Neural cell (in vitro differentiated cells): ENCODE measurements at regions not wholly inside any gene's neighbourhood (a gene's known extent, or its start where the extent isn't known, plus 50 kb on each side); places are given as distances from the start of the nearest gene placed in this dataset.

Experiments
- H2AFZ ChIP-seq: fragments of 200-600, 300-800 bp; sonication (generic), shearing (Covaris generic); 2 replicates; pipeline ENCODE4 v1.6.0; 2014; ENCODE audit warnings: low read depth, mild to moderate bottlenecking, antibody characterized with exemption, low read length, moderate library complexity
- H3F3A ChIP-seq: fragments of 200-600 bp; shearing (Covaris generic); 2 replicates; pipeline ENCODE4 v1.6.1; 2016; ENCODE audit warnings: mild to moderate bottlenecking, moderate library complexity, mixed read lengths, antibody characterized with exemption, low read length; ENCODE audit not compliant: insufficient read depth, poor library complexity, severe bottlenecking
- H3K27ac ChIP-seq: fragments of 200-600, 300-800 bp; sonication (generic), shearing (Covaris generic); 2 replicates; pipeline ENCODE4 v1.5.1; 2014; ENCODE audit warnings: mild to moderate bottlenecking, low read length, moderate library complexity
- H3K27me3 ChIP-seq: fragments of 300-800, 200-600 bp; sonication (generic), shearing (Covaris generic); 2 replicates; pipeline ENCODE4 v1.6.0; 2014; ENCODE audit warnings: mild to moderate bottlenecking, low read depth, low read length, moderate library complexity; ENCODE audit not compliant: insufficient read depth
- H3K36me3 ChIP-seq: fragments of 300-800, 200-600 bp; sonication (generic), shearing (Covaris generic); 2 replicates; pipeline ENCODE4 v1.5.1; 2014; ENCODE audit warnings: mild to moderate bottlenecking, antibody characterized with exemption, low read length, moderate library complexity; ENCODE audit not compliant: insufficient read depth
- H3K4me2 ChIP-seq: fragments of 300-800, 200-600 bp; sonication (generic), shearing (Covaris generic); 2 replicates; pipeline ENCODE4 v1.6.0; 2014; ENCODE audit warnings: mild to moderate bottlenecking, low read length
- H3K4me3 ChIP-seq: fragments of 300-800, 200-600 bp; sonication (generic), shearing (Covaris generic); 2 replicates; pipeline ENCODE4 v1.5.1; 2014; ENCODE audit warnings: mild to moderate bottlenecking, low read length, moderate library complexity
- H3K79me2 ChIP-seq: fragments of 200-600 bp; shearing (Covaris generic); replicated peaks from 2 replicates; pipeline ENCODE4 v1.6.0; 2014; ENCODE audit warnings: mild to moderate bottlenecking, low read length, moderate library complexity; ENCODE audit not compliant: insufficient read depth
- H3K9ac ChIP-seq: fragments of 300-800, 200-600 bp; sonication (generic), shearing (Covaris generic); 2 replicates; pipeline ENCODE4 v1.6.1; 2016; ENCODE audit warnings: mild to moderate bottlenecking, low read length, mixed read lengths
- H3K9me2 ChIP-seq: fragments of 200-600 bp; shearing (Covaris generic); 2 replicates; pipeline ENCODE4 v1.6.1; 2016; ENCODE audit warnings: mild to moderate bottlenecking, low read length, mixed read lengths; ENCODE audit not compliant: insufficient read depth
- H3K9me3 ChIP-seq: fragments of 200-600, 300-800 bp; sonication (generic), shearing (Covaris generic); 2 replicates; pipeline ENCODE4 v1.6.1; 2016; ENCODE audit warnings: mild to moderate bottlenecking, mixed run types, low read length, moderate library complexity, mixed read lengths
- H4K20me1 ChIP-seq: fragments of 200-600 bp; shearing (Covaris generic); 2 replicates; pipeline ENCODE4 v1.6.1; 2016; ENCODE audit warnings: mild to moderate bottlenecking, mixed run types; ENCODE audit not compliant: insufficient read depth
- EP300 ChIP-seq: fragments of 450-650 bp; conservative IDR thresholded peaks from 2 replicates; pipeline ENCODE4 v1.6.1; 2014; ENCODE audit warnings: antibody characterized with exemption, mild to moderate bottlenecking, moderate library complexity; ENCODE audit not compliant: poor library complexity, severe bottlenecking
- EZH2 ChIP-seq: fragments of 200-600, 300-800 bp; shearing (Covaris generic), sonication (generic); IDR thresholded peaks from 2 replicates; pipeline ENCODE4 v1.6.1; 2014; ENCODE audit warnings: antibody characterized with exemption, low read length, borderline replicate concordance, mild to moderate bottlenecking; ENCODE audit not compliant: insufficient read depth, poor library complexity, severe bottlenecking
- MXI1 ChIP-seq: fragments of 450-650 bp; conservative IDR thresholded peaks from 2 replicates; pipeline ENCODE4 v1.6.1; 2014; ENCODE audit warnings: antibody characterized with exemption, mild to moderate bottlenecking; ENCODE audit not compliant: poor library complexity, severe bottlenecking
- POLR2AphosphoS5 ChIP-seq: IDR thresholded peaks from 2 replicates; pipeline ENCODE4 v1.6.1; 2012
- RAD21 ChIP-seq: fragments of 450-650 bp; conservative IDR thresholded peaks from 2 replicates; pipeline ENCODE4 v1.6.1; 2014; ENCODE audit warnings: antibody characterized with exemption, mild to moderate bottlenecking, moderate library complexity
- REST ChIP-seq: IDR thresholded peaks from 2 replicates; pipeline ENCODE4 v1.6.1; 2012; ENCODE audit warnings: borderline replicate concordance
- SMC3 ChIP-seq: fragments of 450-650 bp; conservative IDR thresholded peaks from 2 replicates; pipeline ENCODE4 v1.6.1; 2014; ENCODE audit warnings: antibody characterized with exemption, mild to moderate bottlenecking, moderate library complexity; ENCODE audit not compliant: poor library complexity
- TAF1 ChIP-seq: IDR thresholded peaks from 2 replicates; pipeline ENCODE4 v1.6.1; 2012; ENCODE audit warnings: low read depth
- TF ChIP-seq, protein P1 (sequence below): fragments of 450-650 bp; IDR thresholded peaks from 2 replicates; pipeline ENCODE4 v1.5.1; 2014; ENCODE audit warnings: antibody characterized with exemption, mild to moderate bottlenecking, moderate library complexity; ENCODE audit not compliant: poor library complexity, severe bottlenecking

GRCh38 chr21:35838350-35838749 lies 222.0 kb downstream of the SETD4 start:
- Histone ChIP-seq H3K27ac (no peak overlapping the region), H3K79me2 (no peaks in the 10 kb centered on the region), H3K9me3 (no peaks in the 10 kb centered on the region), H3K4me3 (no peak overlapping the region), H3F3A (no peaks in the 10 kb centered on the region), H3K27me3 (no peaks in the 10 kb centered on the region), H3K4me2 (no peak overlapping the region), H4K20me1 (no peaks in the 10 kb centered on the region), H3K9ac (no peak overlapping the region), H2AFZ (no peak overlapping the region), H3K36me3 (no peaks in the 10 kb centered on the region), H3K9me2 (no peaks in the 10 kb centered on the region)
- no peak for TF ChIP-seq EP300
- TF ChIP-seq RAD21 = no peak
- no peak for TF ChIP-seq MXI1
- TF ChIP-seq, protein P1, sequence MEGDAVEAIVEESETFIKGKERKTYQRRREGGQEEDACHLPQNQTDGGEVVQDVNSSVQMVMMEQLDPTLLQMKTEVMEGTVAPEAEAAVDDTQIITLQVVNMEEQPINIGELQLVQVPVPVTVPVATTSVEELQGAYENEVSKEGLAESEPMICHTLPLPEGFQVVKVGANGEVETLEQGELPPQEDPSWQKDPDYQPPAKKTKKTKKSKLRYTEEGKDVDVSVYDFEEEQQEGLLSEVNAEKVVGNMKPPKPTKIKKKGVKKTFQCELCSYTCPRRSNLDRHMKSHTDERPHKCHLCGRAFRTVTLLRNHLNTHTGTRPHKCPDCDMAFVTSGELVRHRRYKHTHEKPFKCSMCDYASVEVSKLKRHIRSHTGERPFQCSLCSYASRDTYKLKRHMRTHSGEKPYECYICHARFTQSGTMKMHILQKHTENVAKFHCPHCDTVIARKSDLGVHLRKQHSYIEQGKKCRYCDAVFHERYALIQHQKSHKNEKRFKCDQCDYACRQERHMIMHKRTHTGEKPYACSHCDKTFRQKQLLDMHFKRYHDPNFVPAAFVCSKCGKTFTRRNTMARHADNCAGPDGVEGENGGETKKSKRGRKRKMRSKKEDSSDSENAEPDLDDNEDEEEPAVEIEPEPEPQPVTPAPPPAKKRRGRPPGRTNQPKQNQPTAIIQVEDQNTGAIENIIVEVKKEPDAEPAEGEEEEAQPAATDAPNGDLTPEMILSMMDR = no peak
- TF ChIP-seq EZH2 = no peak
- TF ChIP-seq SMC3 = no peak
- TF ChIP-seq REST = no peak
- no peak for TF ChIP-seq POLR2AphosphoS5
- no peak for TF ChIP-seq TAF1

DNA sequence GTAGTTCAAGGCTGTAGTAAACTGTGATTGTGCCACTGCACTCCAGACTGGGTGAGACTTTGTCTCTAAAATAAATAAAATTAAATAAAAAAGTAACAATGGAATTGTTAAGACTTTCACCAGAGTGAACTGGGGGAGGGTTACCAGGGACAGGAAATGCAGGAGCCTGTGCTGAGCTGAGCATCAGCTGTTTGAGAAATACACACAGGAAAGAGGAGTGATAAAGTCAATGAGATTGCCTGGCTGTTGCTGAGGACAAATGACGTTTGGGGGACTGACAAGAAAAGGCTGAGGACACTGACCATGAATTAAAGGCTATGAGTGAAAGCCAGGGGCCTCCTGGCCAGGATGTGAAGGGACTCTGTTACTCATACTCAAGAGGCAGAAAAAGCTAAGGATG lies 226.3 kb downstream of the SETD4 start:
- Histone ChIP-seq H3K4me3 (no peak overlapping the region), H3F3A (no peaks in the 10 kb centered on the region), H4K20me1 (no peaks in the 10 kb centered on the region), H2AFZ (no peak overlapping the region), H3K9ac (no peak overlapping the region), H3K9me2 (no peaks in the 10 kb centered on the region), H3K4me2 (no peak overlapping the region), H3K79me2 (no peaks in the 10 kb centered on the region), H3K36me3 (no peaks in the 10 kb centered on the region), H3K27me3 (no peaks in the 10 kb centered on the region), H3K9me3 (no peaks in the 10 kb centered on the region), H3K27ac (no peak overlapping the region)
- TF ChIP-seq RAD21 (no peak), POLR2AphosphoS5 (no peak), REST (no peak), EZH2 (no peak), MXI1 (no peak), EP300 (no peak), SMC3 (no peak), TAF1 (no peak)
- TF ChIP-seq, protein P1 = no peak
